GM23338 (cell line): ENCODE measurements at regions not wholly inside any gene's neighbourhood (a gene's known extent, or its start where the extent isn't known, plus 50 kb on each side); places are given as distances from the start of the nearest gene placed in this dataset.

ENCODE experiments used
- ATAC-seq: fragments of 200-7000 bp; cut with Tn5 transposase; 3 replicates; pipeline ENCODE4 v1.9.1; 2020
- DNase-seq: peaks from one replicate; pipeline ENCODE4 v3.0.0-alpha.2; 2015; ENCODE audit warnings: low spot score
- H2AFZ ChIP-seq: fragments of 200-600 bp; sonication (generic); 2 replicates; pipeline ENCODE4 v1.8.0; 2016; ENCODE audit warnings: antibody characterized with exemption, mild to moderate bottlenecking, moderate library complexity
- H3F3A ChIP-seq: fragments of 200-600 bp; sonication (generic); replicated peaks from 2 replicates; pipeline ENCODE4 v1.8.0; 2017; ENCODE audit warnings: antibody characterized with exemption, mixed run types, low read depth
- H3K27ac ChIP-seq: fragments of 200-600 bp; sonication (generic); 2 replicates; pipeline ENCODE4 v1.6.1; 2016; ENCODE audit warnings: low read depth
- H3K27me3 ChIP-seq: fragments of 200-600 bp; sonication (generic); 2 replicates; pipeline ENCODE4 v1.8.0; 2016; ENCODE audit warnings: mild to moderate bottlenecking, mixed run types, moderate library complexity; ENCODE audit not compliant: insufficient read depth
- H3K36me3 ChIP-seq: fragments of 200-600 bp; sonication (generic); 2 replicates; pipeline ENCODE4 v1.8.0; 2016; ENCODE audit warnings: mild to moderate bottlenecking; ENCODE audit not compliant: insufficient read depth
- H3K4me1 ChIP-seq: fragments of 200-600 bp; sonication (generic); 2 replicates; pipeline ENCODE4 v1.8.0; 2016; ENCODE audit warnings: mild to moderate bottlenecking, moderate library complexity; ENCODE audit not compliant: insufficient read depth
- H3K4me2 ChIP-seq: fragments of 200-600 bp; sonication (generic); 2 replicates; pipeline ENCODE4 v1.7.1; 2017; ENCODE audit warnings: mixed run types
- H3K4me3 ChIP-seq: fragments of 200-600 bp; sonication (generic); 2 replicates; pipeline ENCODE4 v1.6.1; 2016; ENCODE audit warnings: mixed run types
- H3K79me2 ChIP-seq: fragments of 200-600 bp; sonication (generic); replicated peaks from 2 replicates; pipeline ENCODE4 v1.8.0; 2017; ENCODE audit warnings: mild to moderate bottlenecking; ENCODE audit not compliant: insufficient read depth
- H3K9me2 ChIP-seq: fragments of 200-600 bp; sonication (generic); 2 replicates; pipeline ENCODE4 v1.8.0; 2017; ENCODE audit not compliant: insufficient read depth
- H4K20me1 ChIP-seq: fragments of 200-600 bp; sonication (generic); replicated peaks from 2 replicates; pipeline ENCODE4 v1.8.0; 2017; ENCODE audit warnings: mild to moderate bottlenecking; ENCODE audit not compliant: insufficient read depth
- H3K27ac Mint-ChIP-seq: 2 replicates; pipeline ENCODE4 v1.8.0; 2020; ENCODE audit warnings: inconsistent platforms, mild to moderate bottlenecking, moderate library complexity, mixed read lengths
- H3K27me3 Mint-ChIP-seq: 3 replicates; pipeline ENCODE4 v1.8.0; 2022; ENCODE audit warnings: low read depth, mild to moderate bottlenecking, moderate library complexity, mixed read lengths, inconsistent platforms; ENCODE audit not compliant: insufficient read depth, poor library complexity
- H3K36me3 Mint-ChIP-seq: 3 replicates; pipeline ENCODE4 v1.8.0; 2021; ENCODE audit warnings: low read depth, mild to moderate bottlenecking, inconsistent platforms, moderate library complexity, mixed read lengths
- H3K4me1 Mint-ChIP-seq: 3 replicates; pipeline ENCODE4 v1.8.0; 2020; ENCODE audit warnings: mild to moderate bottlenecking, inconsistent platforms, mixed read lengths
- H3K4me3 Mint-ChIP-seq: 3 replicates; pipeline ENCODE4 v1.8.0; 2021; ENCODE audit warnings: moderate library complexity, mild to moderate bottlenecking, inconsistent platforms, mixed read lengths
- H3K9me3 Mint-ChIP-seq: 3 replicates; pipeline ENCODE4 v1.8.0; 2020; ENCODE audit warnings: moderate library complexity, mild to moderate bottlenecking, inconsistent platforms, mixed read lengths
- CREB1 ChIP-seq: fragments of 250-450 bp; sonication (Bioruptor Pico); IDR thresholded peaks from 2 replicates; pipeline ENCODE4 v1.5.0; 2020; ENCODE audit warnings: low read depth, mild to moderate bottlenecking, moderate library complexity
- EZH2 ChIP-seq: fragments of 200-600 bp; sonication (generic); IDR thresholded peaks from one replicate; pipeline ENCODE4 v1.8.0; 2017; ENCODE audit warnings: antibody characterized with exemption, mild to moderate bottlenecking, low read depth; ENCODE audit not compliant: unreplicated experiment
- EZH2phosphoT487 ChIP-seq: fragments of 200-600 bp; sonication (generic); IDR thresholded peaks from one replicate; pipeline ENCODE4 v1.8.1; 2018; ENCODE audit warnings: antibody characterized with exemption; ENCODE audit not compliant: unreplicated experiment
- JUNB ChIP-seq: IDR thresholded peaks from one replicate; pipeline ENCODE4 v1.6.1; 2016; ENCODE audit warnings: antibody characterized with exemption; ENCODE audit not compliant: unreplicated experiment
- NANOG ChIP-seq: IDR thresholded peaks from 2 replicates; pipeline ENCODE4 v1.6.1; 2016; ENCODE audit warnings: antibody characterized with exemption, borderline replicate concordance
- POLR2AphosphoS5 ChIP-seq: IDR thresholded peaks from 2 replicates; pipeline ENCODE4 v1.6.1; 2016; ENCODE audit warnings: antibody characterized with exemption, low read depth
- STAT1 ChIP-seq: IDR thresholded peaks from one replicate; pipeline ENCODE4 v1.6.1; 2016; ENCODE audit warnings: antibody characterized with exemption; ENCODE audit not compliant: unreplicated experiment
- ZNF114 ChIP-seq: fragments of 250-450 bp; sonication (Bioruptor Pico); IDR thresholded peaks from 2 replicates; pipeline ENCODE4 v1.5.0; 2020; ENCODE audit warnings: mild to moderate bottlenecking, moderate library complexity
- ZNF331 ChIP-seq: fragments of 250-450 bp; sonication (Bioruptor Pico); IDR thresholded peaks from 2 replicates; pipeline ENCODE4 v1.5.0; 2020; ENCODE audit warnings: low read depth, mild to moderate bottlenecking, moderate library complexity
- ZNF462 ChIP-seq: fragments of 250-450 bp; sonication (Bioruptor Pico); IDR thresholded peaks from 2 replicates; pipeline ENCODE4 v1.5.0; 2020; ENCODE audit warnings: mild to moderate bottlenecking, moderate library complexity
- TF ChIP-seq, protein P1 (sequence below): IDR thresholded peaks from one replicate; pipeline ENCODE4 v1.6.1; 2018; ENCODE audit warnings: antibody characterized with exemption; ENCODE audit not compliant: unreplicated experiment
- TF ChIP-seq, protein P2 (sequence below), 2 experiments: fragments of 200-600 bp in 1 of 2; sonication (generic) in 1 of 2; conservative IDR thresholded peaks; 2 replicates each; pipeline versions ENCODE4 v1.5.1 to v1.6.1; 2016 to 2017; ENCODE audit warnings: antibody characterized with exemption in 2 of 2, low read depth in 2 of 2, mild to moderate bottlenecking in 2 of 2, moderate library complexity in 1 of 2
- TF ChIP-seq, protein P3 (sequence below): IDR thresholded peaks from 2 replicates; pipeline ENCODE4 v1.6.1; 2016; ENCODE audit warnings: antibody characterized with exemption

- Mint-ChIP-seq H3K4me3 (no peak overlapping the region), H3K36me3 (no peaks in the 10 kb centered on the region), H3K9me3 (no peaks in the 10 kb centered on the region), H3K27me3 (no peaks in the 10 kb centered on the region), H3K27ac (no peak overlapping the region), H3K4me1 (peaks cover 4% of the 10 kb centered on the region; the same call in 2 of the 3 replicates)
- H3K36me3 ChIP-seq, result no peaks in the 10 kb centered on the region
- H2AFZ ChIP-seq, result no peak overlapping the region
- no peak for ATAC-seq
- H3K79me2 ChIP-seq, result no peaks in the 10 kb centered on the region
- no peak overlapping the region for H3K4me2 ChIP-seq
- H4K20me1 ChIP-seq, result no peaks in the 10 kb centered on the region
- no peaks in the 10 kb centered on the region for H3K27me3 ChIP-seq
- no peak for DNase-seq
- no peak overlapping the region for H3K27ac ChIP-seq
- H3K9me2 ChIP-seq, result no peaks in the 10 kb centered on the region
- no peaks in the 10 kb centered on the region for H3K4me1 ChIP-seq
- TF ChIP-seq, protein P1, sequence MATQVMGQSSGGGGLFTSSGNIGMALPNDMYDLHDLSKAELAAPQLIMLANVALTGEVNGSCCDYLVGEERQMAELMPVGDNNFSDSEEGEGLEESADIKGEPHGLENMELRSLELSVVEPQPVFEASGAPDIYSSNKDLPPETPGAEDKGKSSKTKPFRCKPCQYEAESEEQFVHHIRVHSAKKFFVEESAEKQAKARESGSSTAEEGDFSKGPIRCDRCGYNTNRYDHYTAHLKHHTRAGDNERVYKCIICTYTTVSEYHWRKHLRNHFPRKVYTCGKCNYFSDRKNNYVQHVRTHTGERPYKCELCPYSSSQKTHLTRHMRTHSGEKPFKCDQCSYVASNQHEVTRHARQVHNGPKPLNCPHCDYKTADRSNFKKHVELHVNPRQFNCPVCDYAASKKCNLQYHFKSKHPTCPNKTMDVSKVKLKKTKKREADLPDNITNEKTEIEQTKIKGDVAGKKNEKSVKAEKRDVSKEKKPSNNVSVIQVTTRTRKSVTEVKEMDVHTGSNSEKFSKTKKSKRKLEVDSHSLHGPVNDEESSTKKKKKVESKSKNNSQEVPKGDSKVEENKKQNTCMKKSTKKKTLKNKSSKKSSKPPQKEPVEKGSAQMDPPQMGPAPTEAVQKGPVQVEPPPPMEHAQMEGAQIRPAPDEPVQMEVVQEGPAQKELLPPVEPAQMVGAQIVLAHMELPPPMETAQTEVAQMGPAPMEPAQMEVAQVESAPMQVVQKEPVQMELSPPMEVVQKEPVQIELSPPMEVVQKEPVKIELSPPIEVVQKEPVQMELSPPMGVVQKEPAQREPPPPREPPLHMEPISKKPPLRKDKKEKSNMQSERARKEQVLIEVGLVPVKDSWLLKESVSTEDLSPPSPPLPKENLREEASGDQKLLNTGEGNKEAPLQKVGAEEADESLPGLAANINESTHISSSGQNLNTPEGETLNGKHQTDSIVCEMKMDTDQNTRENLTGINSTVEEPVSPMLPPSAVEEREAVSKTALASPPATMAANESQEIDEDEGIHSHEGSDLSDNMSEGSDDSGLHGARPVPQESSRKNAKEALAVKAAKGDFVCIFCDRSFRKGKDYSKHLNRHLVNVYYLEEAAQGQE, result no peak
- TF ChIP-seq EZH2 (no peak), ZNF462 (no peak), ZNF331 (CRISPR knock-in tag) (no peak), CREB1 (no peak), STAT1 (no peak), NANOG (no peak), EZH2phosphoT487 (no peak), ZNF114 (CRISPR knock-in tag) (no peak), POLR2AphosphoS5 (no peak), JUNB (no peak)
- TF ChIP-seq, protein P2, sequence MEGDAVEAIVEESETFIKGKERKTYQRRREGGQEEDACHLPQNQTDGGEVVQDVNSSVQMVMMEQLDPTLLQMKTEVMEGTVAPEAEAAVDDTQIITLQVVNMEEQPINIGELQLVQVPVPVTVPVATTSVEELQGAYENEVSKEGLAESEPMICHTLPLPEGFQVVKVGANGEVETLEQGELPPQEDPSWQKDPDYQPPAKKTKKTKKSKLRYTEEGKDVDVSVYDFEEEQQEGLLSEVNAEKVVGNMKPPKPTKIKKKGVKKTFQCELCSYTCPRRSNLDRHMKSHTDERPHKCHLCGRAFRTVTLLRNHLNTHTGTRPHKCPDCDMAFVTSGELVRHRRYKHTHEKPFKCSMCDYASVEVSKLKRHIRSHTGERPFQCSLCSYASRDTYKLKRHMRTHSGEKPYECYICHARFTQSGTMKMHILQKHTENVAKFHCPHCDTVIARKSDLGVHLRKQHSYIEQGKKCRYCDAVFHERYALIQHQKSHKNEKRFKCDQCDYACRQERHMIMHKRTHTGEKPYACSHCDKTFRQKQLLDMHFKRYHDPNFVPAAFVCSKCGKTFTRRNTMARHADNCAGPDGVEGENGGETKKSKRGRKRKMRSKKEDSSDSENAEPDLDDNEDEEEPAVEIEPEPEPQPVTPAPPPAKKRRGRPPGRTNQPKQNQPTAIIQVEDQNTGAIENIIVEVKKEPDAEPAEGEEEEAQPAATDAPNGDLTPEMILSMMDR (conservative IDR thresholded peaks at IDR 0.05; ENCODE audit: low read depth in 2 of 2), result no peak
- TF ChIP-seq, protein P3, sequence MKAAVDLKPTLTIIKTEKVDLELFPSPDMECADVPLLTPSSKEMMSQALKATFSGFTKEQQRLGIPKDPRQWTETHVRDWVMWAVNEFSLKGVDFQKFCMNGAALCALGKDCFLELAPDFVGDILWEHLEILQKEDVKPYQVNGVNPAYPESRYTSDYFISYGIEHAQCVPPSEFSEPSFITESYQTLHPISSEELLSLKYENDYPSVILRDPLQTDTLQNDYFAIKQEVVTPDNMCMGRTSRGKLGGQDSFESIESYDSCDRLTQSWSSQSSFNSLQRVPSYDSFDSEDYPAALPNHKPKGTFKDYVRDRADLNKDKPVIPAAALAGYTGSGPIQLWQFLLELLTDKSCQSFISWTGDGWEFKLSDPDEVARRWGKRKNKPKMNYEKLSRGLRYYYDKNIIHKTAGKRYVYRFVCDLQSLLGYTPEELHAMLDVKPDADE, result no peak
- no peak overlapping the region for H3K4me3 ChIP-seq
- no peaks in the 10 kb centered on the region for H3F3A ChIP-seq
Observed at GRCh38 chr14:26765301-26765700, 167.5 kb upstream of the NOVA1 start.
